AG09319 (cell line): ENCODE measurements at regions not wholly inside any gene's neighbourhood (a gene's known extent, or its start where the extent isn't known, plus 50 kb on each side); places are given as distances from the start of the nearest gene placed in this dataset.
A peak's percentile ranks its signal among the peaks of the same experiment; 100 is the strongest.

ENCODE experiments used
- DNase-seq: peaks from one replicate; pipeline ENCODE4 v3.0.0-alpha.2; 2010; ENCODE audit warnings: low read depth; ENCODE audit errors: extremely low read depth
- CTCF ChIP-seq: IDR thresholded peaks from 2 replicates; pipeline ENCODE4 v1.5.1; 2011; ENCODE audit warnings: low read depth, mild to moderate bottlenecking, inconsistent platforms, low read length, moderate library complexity

DNA sequence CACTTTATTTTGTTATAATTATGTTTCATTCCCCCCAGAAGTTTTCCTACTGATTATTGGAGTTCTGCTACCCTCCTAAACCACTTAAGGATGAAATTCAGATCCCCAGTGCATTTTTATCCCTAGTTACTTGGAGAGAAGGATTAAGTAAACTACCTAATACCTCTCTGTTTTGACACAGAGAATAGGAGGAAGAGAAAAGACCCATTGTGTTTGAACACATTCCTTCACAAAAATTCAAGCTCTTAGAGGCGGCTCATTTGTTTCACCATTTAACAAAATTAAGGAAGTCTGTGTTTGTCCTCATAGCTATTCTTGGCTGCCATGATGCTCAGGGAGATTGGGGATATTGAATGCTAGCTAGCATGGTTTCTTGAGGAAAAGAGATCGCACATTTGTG, 492.6 kb downstream of the EBF1 start:
- no peak for TF ChIP-seq CTCF

GRCh38 chr5:158606233-158606632, 493.5 kb downstream of the EBF1 start:
- no peak for TF ChIP-seq CTCF
- no peak for DNase-seq

More for the DNA sequence above, 492.6 kb downstream of the EBF1 start:
- DNase-seq = no peak

GRCh38 chr5:158602981-158603380, 496.7 kb downstream of the EBF1 start:
- no peak for TF ChIP-seq CTCF
- no peak for DNase-seq

DNA sequence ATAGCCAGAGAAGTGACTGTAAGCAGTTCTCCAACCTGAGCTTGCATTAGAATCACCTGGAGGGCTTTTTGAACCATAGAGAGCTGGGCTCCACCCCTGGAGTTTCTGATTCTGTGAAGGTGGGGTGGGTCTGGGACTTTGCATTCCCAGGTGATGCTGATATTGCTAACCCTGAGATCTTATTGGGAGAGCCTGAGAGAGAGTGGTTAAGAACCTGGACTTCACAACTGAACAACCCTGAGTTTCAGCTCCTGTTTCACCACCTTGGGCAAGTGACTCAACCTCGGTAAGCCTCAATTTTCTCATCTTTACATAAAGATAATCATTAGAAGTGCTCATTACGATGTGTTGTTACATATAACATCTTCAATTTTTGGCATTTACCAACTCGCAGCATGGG, 498.6 kb downstream of the EBF1 start:
- no peak for DNase-seq

GRCh38 chr5:158600679-158601078, 499.0 kb downstream of the EBF1 start:
- no peak for TF ChIP-seq CTCF
- no peak for DNase-seq

More for the DNA sequence above, 498.6 kb downstream of the EBF1 start:
- TF ChIP-seq CTCF = no peak

DNA sequence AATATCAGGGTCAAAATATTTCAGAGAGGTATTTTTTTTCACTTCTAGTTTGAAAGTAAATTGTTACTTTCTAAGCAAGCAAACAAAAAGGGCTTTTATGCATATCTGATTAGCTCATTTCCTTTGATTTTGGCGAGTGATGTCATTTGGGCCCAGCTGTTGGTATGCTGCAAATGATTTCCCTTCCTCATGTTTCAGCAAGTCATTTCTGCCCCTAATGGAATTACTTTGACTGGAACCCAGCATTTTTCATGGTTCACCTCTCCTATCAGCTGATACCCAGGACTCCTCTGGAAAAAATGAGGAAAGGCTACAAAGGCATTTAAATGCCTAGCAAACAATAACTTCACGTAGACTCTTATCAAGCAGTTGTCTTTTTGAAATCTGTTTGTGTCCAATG, 500.6 kb downstream of the EBF1 start:
- no peak for TF ChIP-seq CTCF
- DNase-seq = peak; percentile 81

DNA sequence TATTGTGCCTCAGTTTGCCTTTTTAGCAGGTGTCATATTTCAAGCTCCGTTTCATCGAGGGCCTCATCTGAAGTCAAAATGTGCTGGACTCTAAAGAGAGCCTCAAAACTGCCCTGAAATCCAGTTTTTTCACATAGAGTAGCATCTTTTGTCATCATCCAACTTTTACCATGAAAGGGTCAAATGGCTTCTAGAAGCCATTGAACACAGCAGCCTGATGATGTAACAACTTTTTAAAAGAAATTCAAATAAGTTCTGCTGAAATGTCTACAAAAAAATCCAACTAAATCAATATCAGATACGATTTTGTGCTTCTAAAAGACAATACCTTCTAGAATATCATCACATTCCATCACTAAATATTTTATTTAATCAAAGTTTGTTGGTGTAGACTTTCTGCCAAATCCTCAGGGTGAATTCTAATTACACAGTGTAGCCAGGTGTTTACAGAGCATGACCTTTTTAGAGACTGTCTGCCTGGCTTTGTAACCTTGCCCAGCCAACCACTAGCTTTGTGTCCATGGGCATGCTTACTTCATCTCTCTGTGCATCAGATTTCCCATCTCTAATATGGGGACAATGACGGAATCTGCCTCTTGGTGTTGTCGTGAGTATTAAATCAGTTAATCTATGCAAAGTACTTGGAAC, 505.0 kb downstream of the EBF1 start:
- no peak for DNase-seq
- no peak for TF ChIP-seq CTCF
